NCI-H2196 treated with DMSO at 0.1 percent for 48 hours (cell line): ENCODE measurements at regions not wholly inside any gene's neighbourhood (a gene's known extent, or its start where the extent isn't known, plus 50 kb on each side); places are given as distances from the start of the nearest gene placed in this dataset.

Source experiments
- DNase-seq: peaks from one replicate; lab custom pipeline; 2025; ENCODE audit not compliant: unreplicated experiment; lab: John Stamatoyannopoulos, UW

DNA sequence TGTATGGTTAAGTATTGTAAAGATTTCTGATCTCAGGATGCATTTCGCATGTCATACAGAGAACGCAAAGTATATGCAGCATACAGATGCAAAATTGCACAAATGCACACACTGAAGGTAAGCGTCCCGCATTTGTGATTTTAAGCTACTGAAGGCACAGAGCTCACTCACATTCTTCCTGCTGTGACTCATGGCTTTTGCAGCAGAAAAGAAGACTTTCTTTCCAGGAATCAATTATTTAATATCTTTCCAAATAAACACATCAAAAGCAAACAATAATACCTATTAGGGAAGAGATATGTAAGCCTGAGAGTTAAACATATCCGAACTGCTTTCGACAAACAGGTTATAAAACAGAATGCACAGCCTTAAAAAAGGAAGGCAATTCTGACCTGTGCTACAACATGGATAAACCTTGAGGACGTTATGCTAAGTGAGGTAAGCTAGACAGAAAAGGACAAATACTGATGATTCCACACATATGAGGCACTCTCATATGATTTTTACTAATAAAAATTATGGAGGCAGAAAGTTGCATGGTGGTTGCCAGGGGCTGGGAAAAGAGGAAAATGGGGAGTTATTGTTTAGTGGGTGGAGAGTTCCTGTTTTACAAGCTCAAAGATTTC is 109.0 kb downstream of the TFAP2A start:
- no peak for DNase-seq

DNA sequence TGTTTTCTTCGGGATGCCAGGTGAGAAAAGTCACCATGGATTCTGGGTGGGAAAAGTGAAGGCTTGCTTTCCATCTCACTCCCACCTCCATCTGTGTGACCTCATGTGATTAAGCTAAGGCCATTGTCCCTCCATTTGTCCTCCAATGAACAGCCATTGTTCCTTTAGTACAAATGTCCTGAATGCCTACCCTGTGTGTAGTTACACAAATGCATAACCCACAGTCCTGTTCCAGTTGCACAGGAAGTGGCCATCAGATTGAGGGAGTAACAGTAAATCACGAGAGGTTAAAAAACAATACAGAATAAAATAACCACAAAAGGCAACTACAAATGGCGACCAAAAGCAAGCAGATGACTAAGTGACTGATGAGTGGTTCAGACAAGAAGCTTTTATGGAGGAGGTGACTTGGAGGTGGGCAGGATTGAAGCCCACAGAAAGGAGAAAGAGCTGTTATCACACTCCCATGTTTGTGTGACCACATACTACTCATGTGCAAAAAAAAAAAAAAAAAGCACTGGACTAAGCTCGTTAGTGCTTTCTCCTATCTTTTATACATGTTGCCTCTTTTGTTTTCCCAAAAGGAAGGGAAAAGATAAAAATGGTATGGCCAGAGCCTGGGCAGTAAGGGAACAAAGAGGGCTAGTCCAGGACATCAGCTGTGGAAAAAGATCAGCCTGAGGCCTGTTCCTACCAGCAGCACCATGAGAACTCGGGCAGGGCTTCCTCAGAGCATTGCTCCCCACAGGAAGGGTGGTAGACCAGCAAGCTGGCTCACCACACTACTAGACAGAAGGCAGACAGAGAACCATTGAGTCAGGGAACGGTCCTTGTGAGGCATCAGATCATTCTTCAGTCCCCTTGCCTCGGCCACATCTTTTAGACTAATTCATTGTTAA is 111.0 kb downstream of the TFAP2A start:
- no peak for DNase-seq

DNA sequence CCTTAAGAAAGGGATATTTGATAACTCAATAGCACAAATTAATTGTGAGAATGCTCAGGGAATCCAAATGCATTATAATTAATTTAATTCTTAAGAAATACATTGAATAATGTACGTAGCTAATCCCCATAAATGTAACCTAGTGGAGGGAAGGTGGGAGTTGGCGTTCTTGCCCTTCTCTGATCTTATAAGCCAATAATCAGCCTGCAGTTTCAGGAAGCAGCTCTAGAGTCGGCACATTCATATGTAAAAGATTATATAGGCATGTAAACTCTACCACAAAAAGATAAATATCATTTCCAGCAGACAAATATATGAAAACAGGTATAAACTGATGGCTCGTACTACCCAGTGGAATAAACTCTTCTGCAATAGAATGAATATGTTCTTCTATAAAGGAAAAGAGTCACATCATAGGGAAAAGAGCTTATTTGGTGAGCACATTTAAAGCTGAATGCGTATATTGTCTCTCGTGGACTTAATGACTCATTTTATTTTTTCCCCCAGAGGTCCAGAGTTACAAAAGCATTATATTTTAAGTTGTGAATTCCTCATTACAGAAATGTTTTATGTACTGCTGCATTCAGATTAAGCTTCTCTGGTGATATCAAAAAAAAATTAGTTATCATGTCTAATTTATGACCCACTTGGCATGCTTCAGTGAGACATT is 112.2 kb downstream of the TFAP2A start:
- DNase-seq: no peak

DNA sequence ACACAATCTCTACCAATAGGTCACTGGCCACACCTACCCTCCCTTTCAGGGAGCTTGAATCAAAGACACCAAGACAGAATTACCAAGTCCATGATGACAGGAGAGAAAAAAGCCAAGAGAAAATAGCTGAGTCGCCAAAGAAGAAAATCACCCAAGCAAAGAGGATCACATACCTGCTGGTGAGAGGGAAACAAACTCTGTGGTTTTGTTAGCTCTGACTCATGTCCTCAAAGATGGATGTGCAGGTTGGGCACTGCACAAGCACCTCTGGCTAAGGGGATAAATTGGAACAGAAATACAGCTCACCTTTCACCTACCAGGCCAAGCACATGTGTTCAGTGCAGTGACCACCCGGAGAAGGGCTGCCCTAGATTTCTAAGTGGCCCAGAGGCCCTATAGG is 114.8 kb downstream of the TFAP2A start:
- DNase-seq: no peak

DNA sequence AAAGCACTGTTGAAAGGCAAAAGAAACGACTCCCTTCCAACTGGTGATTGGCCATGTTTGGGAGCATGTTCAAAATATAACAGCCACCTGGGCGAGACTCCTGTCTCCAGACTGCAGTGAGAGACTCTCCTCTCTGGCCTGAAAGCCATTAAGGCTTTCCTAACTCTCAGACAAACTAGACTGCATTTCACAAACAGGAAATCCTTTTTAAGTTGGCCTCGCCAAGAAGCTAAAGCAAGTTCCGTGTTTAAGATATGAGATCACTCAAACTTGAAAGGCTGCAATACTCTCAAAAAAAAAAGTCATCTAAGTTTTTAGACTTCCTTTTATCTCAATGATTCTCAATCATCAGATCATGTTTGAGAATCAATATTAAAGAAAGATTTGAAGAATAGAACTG is 117.0 kb downstream of the TFAP2A start:
- DNase-seq: no peak

DNA sequence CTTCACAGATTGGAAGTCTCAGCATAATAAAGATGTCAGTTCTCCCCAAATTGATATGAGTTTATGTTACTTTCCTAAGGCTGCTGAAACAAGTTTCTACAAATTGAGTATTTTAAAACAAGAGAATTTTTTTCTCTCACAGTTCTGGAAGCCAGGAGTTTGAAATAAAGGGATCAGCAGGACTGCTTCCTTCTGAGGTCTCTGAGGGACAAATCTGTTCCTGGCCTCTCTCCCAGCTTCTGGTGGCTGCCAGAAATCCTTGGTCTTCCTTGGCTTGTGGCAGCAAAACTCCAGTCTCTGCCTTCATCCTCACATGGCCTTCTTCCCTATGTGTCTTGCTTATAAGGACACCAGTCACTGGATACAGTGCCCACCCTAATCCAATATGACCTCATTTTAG is 136.1 kb downstream of the TFAP2A start:
- DNase-seq: no peak

DNA sequence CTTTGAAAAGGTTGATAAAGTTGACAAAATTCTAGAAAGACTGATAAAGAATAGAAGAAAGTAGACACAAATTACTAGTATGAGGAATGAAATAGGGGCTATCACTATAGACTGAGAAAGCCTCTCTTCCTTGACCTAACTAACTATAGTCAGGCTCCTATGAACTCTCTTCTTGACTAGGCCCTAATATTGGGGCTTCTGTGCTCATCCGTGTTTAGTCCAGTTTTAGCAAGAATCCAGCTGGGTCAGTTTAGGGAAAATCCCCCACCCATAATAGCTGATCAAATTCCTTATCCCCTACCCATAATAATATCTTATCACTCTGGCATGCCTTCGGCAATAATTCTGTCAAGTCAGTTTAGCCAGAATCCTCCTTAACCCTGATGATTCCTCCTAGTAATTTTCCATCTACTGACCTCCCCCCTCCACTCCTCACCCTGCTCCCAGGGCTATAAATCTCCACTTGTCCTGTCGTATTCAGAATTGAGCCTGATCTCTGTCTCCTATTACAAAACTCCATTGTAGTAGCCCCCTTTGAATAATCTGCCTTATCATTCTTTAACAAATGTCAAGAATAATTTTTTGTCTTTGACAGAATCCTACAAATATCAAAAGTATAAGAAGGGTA is 138.1 kb downstream of the TFAP2A start:
- DNase-seq: no peak

DNA sequence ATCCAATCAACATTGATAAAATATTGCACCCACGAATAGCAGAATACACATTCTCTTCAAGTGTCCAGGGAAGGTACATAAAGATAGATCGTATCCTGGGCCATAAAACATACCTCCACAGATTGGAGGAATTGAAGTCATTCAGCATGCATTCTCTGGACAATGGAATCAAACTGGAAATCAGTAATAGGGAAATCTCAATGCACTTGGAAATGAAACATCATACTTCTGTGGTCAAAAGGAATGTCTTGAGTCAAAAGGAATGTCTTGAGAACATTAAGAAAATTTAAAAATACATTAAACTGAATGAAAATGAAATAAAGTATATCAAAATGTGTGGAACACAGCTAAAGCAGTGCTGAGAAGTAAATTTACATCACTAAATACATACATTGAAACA is 138.8 kb downstream of the TFAP2A start:
- DNase-seq: no peak

DNA sequence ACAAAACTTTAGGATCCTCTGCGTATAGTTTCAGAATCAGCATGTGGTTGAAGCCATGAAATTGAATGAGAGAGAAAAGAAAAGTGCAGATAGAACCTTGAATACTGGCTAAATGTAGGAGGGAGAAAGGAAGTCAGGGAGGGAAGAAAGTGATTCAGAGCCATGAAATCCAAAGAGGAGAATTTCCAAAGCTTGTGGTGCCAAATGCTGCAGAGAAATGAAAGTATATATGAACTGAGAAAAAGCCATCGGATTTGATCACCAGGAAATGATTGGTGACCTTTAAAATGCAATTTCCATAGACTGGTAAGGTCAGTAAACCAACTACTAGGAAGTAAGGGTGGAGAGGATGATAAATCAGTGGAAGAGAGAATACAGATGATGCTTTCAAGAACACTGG is 142.3 kb downstream of the TFAP2A start:
- no peak for DNase-seq

DNA sequence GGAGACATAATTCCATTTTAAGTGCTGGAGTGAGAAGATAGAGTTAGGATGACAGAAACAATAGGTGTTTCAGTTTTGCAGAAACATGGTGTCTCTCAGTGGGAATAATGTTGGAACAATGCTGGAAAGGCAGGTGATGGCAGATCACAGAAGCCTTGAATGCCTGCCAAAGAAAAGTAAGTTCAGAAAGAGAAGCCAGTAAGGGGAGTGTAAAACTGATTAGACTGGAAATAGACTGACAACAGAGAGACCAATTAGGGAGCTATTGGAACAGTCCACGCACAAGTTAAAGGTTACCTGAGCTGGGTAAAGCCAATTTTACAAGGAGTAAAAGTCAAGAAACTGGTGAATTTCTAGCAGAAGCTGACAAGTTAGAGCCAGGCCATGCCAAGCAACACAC is 142.9 kb downstream of the TFAP2A start:
- no peak for DNase-seq

DNA sequence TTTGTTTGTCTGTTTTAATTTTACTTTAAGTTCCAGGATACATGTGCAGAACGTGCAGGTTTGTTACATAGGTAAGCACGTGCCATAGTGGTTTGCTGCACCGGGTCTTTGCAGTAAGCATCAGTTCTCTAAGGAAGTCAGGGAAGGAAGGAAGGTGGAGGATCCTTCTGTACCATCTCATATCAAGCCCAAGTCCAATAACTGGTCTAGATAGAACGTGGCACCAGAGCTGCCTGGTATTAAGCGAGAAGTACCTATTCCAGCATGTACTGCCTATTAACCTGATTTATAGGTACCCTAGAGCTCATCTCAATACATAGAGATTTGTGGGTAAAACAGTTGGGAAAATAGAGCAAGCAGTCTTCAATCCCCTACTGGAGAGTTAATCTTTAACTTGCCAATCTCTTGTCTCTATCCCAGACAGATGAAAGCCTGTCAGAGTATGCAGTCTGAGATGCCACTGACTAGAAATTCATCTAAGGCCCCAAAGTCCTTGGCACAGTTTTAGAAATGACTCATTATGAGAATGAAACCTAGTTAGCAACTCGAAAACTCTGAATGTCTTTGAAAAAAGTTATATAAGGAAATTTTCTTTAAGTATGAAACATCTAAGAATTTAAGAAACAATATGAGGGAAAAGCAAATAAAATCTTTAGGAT is 144.9 kb downstream of the TFAP2A start:
- DNase-seq: no peak

DNA sequence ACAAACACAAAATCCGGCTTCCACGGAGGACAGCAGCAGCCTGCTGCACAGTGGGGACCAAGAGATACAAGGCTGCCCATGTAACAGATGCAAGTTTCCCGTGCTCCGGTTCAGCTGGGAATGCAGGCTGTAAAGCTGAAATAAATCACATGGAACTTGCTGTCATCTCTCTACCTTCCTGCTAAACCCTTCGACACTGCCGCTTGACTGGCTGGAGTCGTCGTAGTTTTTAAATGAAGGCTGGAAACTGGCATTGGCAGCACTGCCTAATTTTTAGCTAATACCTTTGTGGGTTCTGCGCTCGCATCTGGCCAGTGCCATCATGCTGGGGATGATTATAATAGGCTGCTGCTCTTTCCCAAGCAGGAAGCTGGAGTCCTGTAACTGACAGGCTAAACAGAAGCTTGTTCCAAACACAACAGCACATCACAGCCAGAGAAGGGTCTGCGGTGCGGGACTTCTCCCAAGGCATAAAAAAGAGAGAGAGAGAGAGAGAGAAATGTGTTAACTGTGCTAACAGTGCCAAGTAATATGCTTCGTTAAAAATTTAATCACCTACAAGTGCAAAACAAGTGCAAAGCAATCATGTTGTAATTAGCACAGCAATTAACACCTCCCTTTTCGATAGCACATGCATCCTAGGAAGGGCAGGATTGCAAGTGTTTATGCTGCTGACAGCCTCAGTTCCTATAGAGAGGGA is 146.1 kb downstream of the TFAP2A start:
- no peak for DNase-seq

DNA sequence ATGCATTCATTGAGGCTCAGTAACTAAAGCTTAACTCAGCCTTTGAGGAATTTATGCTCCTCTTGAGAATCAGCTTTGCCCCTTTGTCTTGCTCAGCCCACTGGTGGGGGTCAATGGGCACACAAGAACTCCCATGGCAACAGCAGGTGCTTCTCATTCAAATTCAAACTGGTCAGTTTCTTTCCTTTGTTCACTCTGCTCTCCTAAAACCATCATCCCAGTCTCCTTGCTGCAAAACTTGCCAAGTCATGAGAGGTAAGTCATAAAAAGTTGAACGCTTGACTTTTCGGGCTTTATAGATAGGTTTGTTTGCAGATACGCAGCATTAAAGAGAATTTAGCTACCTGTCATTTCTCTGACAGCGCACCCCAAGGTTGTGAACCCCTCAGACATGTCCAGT is 146.8 kb downstream of the TFAP2A start:
- no peak for DNase-seq

DNA sequence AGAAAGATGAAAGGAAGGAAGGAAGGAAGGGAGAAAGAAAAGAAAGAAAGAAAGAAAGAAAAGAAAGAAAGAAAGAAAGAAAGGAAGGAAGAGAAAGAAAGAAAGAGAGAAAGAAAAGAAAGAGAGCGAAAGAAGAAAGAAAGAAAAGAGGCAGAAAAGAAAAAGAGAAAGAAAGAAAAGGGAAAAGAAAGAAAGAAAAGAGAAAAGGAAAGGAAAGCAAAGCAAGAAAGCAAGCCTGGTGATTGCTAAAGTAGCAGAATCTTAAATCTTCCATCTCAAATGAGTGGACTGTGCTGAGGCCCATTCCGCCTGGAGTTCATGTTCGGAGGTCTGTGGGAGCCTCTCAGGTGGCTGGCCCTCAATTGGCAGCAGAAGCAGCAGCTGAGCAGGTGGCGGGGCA is 148.4 kb downstream of the TFAP2A start:
- no peak for DNase-seq

DNA sequence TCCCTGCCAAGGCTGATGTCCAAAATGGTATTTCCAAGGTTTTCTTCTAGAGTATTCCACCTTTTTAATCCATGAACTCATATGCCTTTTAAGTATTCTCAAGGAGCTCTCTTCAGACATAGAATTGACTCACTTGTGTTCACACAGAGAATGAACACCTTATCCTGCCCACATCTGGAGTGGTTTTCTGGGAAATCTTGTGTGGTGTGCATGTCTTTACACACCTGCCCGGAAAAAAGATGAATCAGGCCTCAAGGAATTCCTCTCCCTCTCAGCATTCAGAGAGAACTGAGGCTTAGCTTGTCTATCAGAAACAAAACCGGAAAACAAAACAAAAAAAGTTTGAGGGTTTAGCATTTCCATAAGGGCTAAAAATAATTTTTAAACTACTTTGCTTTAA is 148.8 kb downstream of the TFAP2A start:
- no peak for DNase-seq

DNA sequence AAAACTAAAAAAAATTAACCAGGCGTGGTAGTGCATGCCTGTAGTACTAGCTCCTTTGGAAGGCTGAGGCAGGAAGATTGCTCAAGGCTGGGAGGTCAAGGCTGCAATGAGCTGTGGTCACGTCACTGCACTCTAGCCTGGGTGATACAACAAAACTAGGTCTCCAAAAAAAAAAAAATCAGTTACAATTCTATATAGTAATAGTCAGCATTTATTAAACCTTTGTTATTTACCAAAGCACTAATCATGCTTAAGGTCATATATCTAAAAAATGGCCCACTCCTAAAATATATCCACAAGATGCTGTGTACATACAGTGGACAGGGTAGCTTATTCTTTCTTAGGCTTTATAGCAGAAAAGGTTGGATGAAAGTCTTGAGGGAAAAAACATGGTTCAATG is 152.4 kb downstream of the TFAP2A start:
- DNase-seq: no peak

DNA sequence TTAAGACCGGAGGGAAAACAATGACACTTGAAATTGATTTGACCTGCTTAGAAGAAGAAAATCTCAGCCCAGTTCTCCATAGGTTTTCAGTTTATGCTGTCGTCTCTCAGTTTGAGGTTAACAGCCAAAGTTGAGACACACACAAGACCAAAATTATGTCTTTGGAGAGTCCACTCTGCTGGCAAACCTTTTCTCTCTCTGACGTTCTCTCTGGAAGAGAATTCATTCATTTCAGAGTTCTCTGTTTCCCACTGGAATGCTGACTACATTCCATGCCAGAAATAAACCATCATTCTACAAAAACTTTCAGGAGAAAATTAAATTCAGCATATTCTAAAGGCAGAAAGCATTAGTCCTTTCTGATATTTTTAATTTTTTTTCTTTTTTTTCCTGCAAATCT is 155.2 kb downstream of the TFAP2A start:
- no peak for DNase-seq

DNA sequence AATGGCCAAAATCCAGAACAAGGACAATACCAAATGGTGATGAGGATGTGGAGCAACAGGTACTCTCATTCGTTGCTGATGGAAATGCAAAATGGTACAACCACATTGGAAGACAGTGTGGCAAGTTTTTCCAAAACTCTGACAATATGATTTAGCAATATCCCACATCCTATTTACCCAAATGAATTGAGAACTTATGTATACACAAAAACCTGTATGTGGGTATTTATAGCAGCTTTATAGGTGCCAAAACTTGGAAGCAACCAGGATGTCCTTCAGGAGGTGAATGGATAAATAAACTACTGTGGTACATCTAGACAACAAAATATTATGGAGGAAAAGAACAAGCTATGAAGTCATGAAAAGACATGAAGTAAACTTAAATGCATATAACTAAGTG is 156.5 kb downstream of the TFAP2A start:
- DNase-seq: no peak

DNA sequence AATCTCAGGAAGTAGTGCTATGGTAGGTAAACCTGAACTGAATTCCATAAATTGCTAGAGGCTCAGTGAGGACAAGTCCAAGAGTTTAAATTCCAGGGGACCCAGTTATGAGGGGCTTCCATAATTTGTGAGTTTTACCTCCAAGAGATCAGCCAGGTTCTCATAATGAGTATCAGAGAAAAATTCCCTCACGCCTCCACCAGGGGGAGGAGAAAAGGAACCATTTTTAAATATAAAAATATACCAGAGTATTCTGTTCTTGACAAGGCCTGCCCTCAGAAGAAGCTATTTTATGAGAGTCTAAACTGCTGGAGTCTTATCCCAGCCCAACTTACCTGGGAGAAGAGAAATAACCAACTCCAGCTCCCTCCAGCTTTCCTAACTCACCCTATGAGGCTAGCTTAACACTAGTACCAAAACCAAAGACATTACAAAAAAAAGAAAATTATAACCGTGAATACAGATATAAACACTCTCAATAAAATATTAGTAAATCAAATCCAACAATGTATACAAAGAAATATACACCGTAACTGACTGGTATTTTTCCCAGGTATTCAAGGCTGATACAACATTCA is 158.7 kb downstream of the TFAP2A start:
- DNase-seq: no peak

DNA sequence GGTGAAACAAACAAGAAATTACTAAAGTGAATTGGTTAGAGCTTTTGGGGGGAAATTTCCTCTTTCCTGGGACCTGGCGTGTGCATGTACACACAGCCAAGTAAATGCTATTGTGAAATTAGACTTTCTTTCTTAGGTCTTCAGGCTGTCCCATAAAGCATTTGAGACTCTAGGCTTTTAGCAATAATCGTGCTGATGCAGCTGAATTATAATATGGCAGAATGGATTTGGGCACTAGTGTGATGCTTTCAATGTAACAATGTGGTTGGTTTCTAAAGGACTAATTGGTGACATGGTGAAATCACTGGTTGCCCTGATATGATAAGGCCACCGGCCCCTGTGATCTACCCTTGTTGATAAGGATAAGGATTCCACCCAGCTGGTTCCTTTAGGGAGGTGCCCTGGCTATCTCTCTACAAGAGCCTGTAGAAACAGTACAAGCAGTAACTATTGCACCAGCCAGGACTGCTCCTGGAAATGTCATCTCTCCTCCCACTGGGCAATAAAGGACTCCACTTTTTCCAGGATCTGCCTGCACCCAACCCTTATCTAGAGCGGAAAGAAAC is 164.1 kb downstream of the TFAP2A start:
- no peak for DNase-seq
